ENCODE measurements at regions not wholly inside any gene's neighbourhood (a gene's known extent, or its start where the extent isn't known, plus 50 kb on each side); places are given as distances from the start of the nearest gene placed in this dataset.

- DNase-seq: no peak
Measured at GRCh38 chr15:46567968-46568367, 933.1 kb downstream of the SQOR start.

DNA sequence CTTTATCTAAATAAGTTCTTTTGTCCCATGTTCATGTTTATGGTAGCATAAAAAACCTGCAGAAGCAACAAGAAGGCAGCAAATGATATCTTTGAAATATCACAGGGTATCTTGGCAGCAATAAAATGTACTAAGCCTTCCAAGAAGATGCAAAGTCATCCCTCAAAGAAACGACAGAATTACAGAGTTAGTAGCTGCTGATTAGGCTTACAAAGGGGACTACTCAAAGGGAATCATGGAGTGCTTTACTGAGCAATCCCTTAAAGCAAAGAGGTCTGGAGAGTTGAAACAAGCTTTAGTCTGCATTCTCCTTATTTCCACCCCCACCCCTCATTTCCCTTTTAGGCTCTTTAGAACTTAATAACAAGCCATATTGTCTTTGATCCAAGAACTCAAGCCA lies 935.0 kb downstream of the SQOR start:
- no peak for DNase-seq

GRCh38 chr15:46576646-46577395 lies 942.0 kb downstream of the SQOR start:
- no peak for DNase-seq

DNA sequence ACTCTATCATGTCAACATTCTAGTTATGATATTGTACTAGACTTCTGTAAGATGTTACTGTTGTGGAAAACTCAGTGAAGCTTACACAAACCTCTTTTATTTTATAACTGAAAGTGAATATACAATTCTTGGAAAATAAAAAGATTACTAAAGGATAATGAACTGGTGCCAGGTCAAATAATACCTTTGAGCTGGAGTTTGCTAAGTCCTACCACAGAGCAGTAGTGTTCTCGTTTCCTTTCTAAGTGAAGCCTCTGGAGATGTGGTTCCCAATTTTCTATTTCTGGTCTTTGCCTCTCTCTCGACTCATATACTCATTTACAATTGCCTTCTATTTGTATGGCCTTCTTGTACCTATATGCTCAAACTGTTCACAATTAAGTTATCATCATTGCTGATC lies 942.9 kb downstream of the SQOR start:
- no peak for DNase-seq

DNA sequence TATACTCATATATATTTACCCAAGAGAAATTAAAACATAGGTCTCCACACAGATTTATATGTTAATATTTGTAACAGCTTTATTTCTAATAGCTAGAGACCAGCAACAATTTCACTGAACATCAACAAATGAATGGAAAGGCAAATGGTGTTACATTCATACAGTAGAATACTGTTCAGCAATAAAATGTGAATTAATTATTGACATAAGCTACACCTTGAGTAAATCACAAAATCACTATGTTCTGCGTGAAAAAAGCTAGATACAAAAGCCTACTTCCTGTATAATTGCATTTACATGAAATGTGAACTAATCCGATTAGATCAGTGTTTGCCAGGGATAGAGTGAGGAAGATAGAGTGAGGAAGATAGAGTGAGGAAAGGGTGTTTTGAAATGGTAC lies 945.7 kb downstream of the SQOR start:
- no peak for DNase-seq

DNA sequence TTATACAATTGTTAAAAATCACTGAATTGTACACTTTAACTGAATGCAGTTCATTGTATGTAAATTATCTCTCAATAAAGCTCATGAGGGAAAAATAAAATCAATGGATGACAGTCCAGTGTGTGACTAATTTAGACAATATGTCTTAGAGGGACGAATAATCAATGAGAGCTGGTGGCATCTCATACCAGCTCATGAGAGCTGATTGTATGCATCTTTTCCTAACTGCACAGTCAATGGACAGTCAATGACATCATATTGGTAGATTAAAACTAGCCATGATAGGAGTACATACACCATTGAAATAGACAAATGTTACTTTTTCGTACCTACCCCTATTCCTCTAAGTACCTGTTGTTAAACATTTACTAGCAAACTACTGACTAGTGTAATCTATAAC lies 946.1 kb downstream of the SQOR start:
- no peak for DNase-seq

DNA sequence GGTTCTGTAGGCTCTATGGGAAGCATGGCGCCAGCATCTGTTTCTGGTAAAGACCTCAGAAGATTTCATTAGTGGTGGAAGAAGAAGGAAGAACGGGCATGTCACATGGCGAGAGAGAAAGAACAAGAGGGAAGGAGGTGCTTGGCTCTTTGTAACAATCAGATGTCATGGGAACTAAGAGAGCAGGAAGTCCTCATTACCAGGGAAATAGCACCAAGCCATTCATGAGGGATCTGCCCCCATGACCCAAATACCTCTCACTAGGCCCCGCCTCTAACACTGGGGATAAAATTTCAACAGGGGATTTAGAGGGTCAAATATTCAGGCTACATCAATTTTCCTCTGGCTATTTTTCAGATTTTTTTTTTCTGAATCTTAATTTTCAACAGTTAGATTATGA lies 954.3 kb downstream of the SQOR start:
- DNase-seq: no peak

- no peak for DNase-seq
Measured at GRCh38 chr15:46591462-46591861, 956.6 kb downstream of the SQOR start.

- no peak for DNase-seq
Measured at GRCh38 chr15:46595016-46595415, 960.2 kb downstream of the SQOR start.

GRCh38 chr15:46607077-46607476 lies 972.2 kb downstream of the SQOR start:
- DNase-seq: no peak

GRCh38 chr15:46616033-46616432 lies 981.2 kb downstream of the SQOR start:
- DNase-seq: no peak

GRCh38 chr15:46617507-46617906 lies 982.7 kb downstream of the SQOR start:
- DNase-seq: no peak

- DNase-seq: no peak
Measured at GRCh38 chr15:46618984-46619383, 984.2 kb downstream of the SQOR start.

DNA sequence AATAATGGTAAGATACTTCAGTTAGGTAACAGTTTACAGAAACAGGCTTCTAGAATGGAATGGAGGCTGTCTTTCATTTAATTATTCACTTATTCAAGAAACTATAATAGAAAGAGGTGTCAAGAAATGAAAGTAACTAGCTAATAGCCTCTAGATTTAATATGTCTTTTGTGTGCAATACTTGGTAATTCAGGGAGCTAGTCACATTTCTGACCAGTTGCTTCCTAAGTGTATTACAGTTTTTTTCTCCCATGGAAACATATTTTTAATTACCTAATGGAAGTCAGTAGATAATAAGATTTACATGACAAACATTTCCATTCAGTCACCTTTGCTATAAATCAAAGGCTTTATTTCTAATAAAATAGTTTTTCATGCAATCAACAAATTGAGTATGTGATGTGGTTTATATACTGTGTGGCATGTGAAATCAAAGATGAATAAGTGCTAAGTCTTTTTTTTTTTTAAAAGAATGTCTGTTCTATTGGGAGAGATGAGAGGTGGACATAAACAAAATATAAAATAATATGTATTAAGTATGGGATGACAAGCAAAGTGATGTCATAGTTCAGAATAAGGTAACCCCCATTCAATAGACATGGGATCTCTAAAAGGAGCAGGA lies 985.7 kb downstream of the SQOR start:
- DNase-seq: no peak

- DNase-seq: no peak
Measured at GRCh38 chr15:46622851-46623250, 988.0 kb downstream of the SQOR start.

- no peak for DNase-seq
Measured at GRCh38 chr15:46636206-46636605, 1001.4 kb downstream of the SQOR start.

DNA sequence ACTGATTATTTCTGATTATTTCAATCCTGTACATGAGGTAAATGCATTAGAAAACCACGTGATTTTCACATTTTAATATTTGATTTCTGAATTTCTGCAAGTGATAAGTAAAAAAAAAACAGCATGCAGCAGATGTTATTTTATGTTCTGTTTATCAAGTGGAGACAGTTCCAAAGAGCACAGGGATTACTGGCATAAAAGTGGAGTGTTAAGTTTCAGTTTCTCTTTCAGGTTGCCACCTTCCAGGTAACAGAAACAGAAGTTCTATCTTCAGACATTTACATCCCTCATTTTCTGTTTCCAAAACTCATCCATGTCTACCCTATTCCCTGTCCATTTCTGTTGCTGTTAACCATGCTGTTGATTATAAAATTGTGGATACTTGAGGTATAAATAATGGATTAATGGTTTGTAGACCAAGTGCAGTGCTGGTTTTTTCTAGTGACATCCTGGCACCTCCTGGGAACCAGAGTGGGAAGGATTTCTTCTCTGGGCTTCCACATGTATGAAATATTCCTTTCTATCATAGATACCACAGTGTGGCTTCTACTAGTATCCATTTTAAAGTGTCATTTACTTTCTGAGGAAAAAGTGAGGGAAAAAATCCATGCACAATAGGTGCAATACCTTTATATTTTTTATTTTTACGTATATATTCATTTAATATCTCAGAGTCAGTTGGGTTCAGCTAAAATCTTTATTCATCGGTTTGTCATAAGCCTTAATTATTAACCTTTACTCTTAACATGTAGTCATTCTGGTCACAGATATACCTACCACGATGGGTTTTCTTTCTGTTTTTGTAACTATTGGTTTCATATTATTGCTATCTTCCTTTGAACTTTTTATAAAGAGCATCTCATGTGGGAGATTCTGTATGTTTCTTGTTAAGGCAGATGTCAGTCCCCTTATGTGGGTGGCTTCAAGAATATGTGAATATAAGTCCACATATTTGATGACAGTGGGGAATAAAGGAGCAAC lies 1010.0 kb downstream of the SQOR start:
- DNase-seq: no peak

GRCh38 chr15:46646490-46646889 lies 1011.7 kb downstream of the SQOR start:
- no peak for DNase-seq

GRCh38 chr15:46647046-46647445 lies 1012.2 kb downstream of the SQOR start:
- no peak for DNase-seq

DNA sequence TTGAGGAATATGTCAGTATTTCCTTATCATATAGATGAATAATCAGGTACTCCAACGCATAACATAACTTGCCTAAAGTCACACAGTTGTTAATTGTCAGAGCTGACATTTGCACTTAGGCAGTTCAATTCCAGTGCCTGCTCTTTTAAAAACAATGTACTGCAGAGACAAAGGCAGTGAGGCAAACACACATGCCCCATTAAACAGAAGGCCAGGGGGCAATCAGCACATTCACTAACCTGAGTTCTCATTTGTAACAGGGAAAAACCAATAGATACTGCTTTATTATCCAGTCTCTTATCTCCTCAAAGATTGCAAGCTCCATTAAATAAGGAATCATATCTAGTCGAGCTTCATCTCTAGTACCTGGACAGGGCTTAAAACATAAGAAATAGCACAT lies 1017.4 kb downstream of the SQOR start:
- no peak for DNase-seq

DNA sequence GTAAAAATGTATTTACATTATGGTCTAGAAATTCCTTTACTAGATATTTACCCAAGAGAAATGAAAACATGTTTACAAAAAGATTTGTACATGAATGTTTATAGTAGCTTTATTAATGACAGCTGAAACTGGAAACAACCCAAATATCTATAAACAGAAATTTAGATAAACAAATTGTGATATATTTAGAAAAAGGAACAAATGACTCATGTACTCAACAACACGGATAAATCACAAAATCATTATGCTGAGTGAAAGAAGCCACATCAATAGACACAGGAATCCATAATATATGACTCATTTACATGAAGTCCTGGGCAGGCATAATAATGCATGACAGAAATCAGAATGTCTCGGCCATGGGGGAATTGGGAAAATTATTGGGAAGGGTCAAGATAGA lies 1020.2 kb downstream of the SQOR start:
- DNase-seq: no peak

GRCh38 chr15:46660096-46660842 lies 1025.4 kb downstream of the SQOR start:
- no peak for DNase-seq

- no peak for DNase-seq
Measured at GRCh38 chr15:46670258-46670657, 1035.4 kb downstream of the SQOR start.

Data from activated CD8-positive, alpha-beta memory T cell treated with anti-CD3 and anti-CD28 coated beads, Interleukin-2, amount 50 U/mL, for 4 hours (primary cell).